IPS DF 4.7 (cell line): ENCODE measurements at regions not wholly inside any gene's neighbourhood (a gene's known extent, or its start where the extent isn't known, plus 50 kb on each side); places are given as distances from the start of the nearest gene placed in this dataset.
"Not testable (repeated sequence)": the region's sequence is repeated elsewhere in the genome, so short reads cannot be mapped to it uniquely, and the experiment has no call there.

ENCODE experiments used
- DNase-seq: peaks from one replicate; pipeline ENCODE4 v3.0.0-alpha.2; 2013; ENCODE audit warnings: low spot score; ENCODE audit errors: extremely low read depth

GRCh38 chr10:37474645-37475044 lies 349.2 kb downstream of the ANKRD30A start:
- no peak for DNase-seq

- DNase-seq = no peak
Measured at GRCh38 chr10:37473906-37474305, 348.5 kb downstream of the ANKRD30A start.

GRCh38 chr10:37467246-37467645 lies 341.8 kb downstream of the ANKRD30A start:
- no peak for DNase-seq

- DNase-seq = no peak
Measured at GRCh38 chr10:37456456-37456855, 331.1 kb downstream of the ANKRD30A start.

- DNase-seq = no peak
Measured at GRCh38 chr10:37448161-37448560, 322.8 kb downstream of the ANKRD30A start.

GRCh38 chr10:37442882-37443281 lies 317.5 kb downstream of the ANKRD30A start:
- no peak for DNase-seq

GRCh38 chr10:37441224-37441623 lies 315.8 kb downstream of the ANKRD30A start:
- not testable (repeated sequence) for DNase-seq

- DNase-seq = no peak
Measured at GRCh38 chr10:37439826-37440225, 314.4 kb downstream of the ANKRD30A start.

GRCh38 chr10:37436357-37436756 lies 311.0 kb downstream of the ANKRD30A start:
- no peak for DNase-seq

- no peak for DNase-seq
Measured at GRCh38 chr10:37434091-37434490, 308.7 kb downstream of the ANKRD30A start.
